HG02763 (cell line): ENCODE measurements at regions not wholly inside any gene's neighbourhood (a gene's known extent, or its start where the extent isn't known, plus 50 kb on each side); places are given as distances from the start of the nearest gene placed in this dataset.
"Not testable (repeated sequence)": the region's sequence is repeated elsewhere in the genome, so short reads cannot be mapped to it uniquely, and the experiment has no call there.

Experiments
- ATAC-seq: cut with Tn5 transposase; IDR thresholded peaks from one replicate; pipeline ENCODE4 v1.9.1; 2021; ENCODE audit warnings: mild to moderate bottlenecking, moderate library complexity; ENCODE audit not compliant: unreplicated experiment

DNA sequence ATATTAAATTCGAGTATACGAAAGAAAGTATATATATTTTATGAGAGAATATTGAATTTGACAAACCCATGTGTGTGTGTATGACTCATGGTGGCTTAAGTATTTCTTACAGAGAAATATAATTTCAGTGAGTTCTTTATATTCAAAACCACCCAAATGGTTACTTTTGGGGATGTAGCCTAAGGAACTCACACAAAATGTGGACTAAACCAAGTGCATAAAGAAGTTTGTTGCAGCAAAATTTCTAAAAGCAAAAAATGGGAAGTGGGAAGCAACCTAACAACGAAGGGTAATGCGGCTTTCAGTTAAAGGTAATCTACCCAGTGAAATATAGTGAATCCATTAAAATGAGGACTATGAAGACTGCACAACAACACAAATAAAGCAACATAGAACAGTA, 277.1 kb downstream of the EDEM1 start:
- ATAC-seq, result no peak

- ATAC-seq, result no peak
Measured at GRCh38 chr3:5465183-5465582, 277.7 kb downstream of the EDEM1 start.

DNA sequence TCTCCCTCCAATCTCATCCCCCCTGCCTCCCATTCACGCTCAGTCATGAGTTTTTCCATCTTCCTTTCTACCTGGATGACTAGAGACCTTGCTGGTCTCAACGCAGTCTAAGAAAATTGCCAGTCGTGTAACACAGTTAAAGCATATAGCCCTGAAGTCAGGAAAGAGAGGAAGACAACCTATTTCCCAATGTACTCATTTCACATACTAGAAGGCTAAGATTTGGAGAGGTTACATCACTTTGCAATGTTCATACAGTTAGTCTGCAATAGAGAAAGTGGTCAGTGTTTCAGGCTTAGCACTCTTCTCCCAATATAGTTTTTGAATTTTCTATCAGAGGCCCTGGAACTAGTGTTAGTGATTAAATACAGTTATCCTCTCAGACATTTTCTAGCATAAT, 278.6 kb downstream of the EDEM1 start:
- no peak for ATAC-seq

- ATAC-seq, result no peak
Measured at GRCh38 chr3:5466717-5467116, 279.2 kb downstream of the EDEM1 start.

DNA sequence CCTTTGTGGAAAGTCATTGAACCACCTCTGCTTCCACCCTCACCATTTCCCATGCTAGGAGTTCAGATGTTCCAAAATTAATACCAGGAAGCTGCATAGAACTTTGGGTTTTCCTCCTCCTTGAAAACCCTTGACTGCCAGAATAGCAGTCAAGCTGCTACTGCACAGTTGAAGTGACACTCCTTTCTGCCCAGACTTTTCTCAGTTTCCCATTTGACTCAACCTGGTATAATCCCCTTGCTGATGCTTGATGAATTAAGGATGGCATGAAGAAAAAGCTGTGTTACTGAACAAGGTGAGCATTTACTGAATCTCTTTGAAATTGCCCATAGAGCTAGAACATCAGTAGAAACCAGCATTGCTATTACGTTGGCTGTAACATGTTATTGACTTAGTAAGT, 286.0 kb downstream of the EDEM1 start:
- no peak for ATAC-seq

- ATAC-seq, result no peak
Measured at GRCh38 chr3:5476403-5476802, 288.9 kb downstream of the EDEM1 start.

DNA sequence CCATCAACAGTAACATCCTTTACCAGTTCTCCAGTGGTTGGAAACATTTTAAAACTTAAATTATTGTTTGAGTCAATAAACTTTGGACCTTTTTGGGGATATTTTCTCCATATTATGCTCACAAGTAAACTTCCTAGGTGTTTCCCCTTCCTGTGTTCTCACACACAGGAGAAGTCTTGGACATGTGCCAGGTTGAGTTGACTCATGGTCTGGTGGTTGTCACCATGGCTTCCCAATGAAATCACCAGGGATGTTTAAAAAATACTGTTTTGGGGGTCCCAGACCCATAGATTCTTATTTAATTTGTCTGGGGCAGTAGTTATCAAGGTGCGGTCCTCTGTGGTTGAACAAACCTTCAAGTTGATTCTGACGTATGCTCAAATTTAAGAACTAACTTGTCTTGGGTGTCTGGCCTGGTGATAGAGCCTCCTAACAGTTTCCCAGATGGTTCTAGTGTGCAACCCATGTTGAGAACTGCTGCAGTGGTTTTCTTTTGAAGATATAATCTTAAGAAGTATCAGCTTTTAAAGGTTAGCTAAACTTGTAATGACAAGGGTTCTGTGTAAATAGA, 291.8 kb downstream of the EDEM1 start:
- ATAC-seq, result no peak

DNA sequence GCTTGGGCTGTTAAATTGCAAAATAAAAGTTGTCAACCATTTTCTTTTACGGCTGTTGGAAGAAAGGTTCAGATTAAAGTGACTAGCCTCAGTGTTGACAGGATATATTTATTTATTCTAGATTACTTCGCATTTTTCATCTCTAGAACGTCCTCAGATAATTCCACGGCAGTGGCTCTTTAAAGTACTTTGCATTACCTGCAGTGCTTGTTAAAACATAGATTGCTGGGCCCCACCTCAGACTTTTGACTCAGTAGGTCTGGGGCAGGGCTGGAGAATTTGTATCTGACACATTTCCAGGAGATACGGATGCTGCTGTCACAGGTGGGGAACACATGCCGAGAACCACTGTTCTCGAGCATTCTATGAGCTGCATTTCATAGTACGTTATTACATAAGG, 292.7 kb downstream of the EDEM1 start:
- no peak for ATAC-seq

- no peak for ATAC-seq
Measured at GRCh38 chr3:5485427-5485826, 297.9 kb downstream of the EDEM1 start.

- no peak for ATAC-seq
Measured at GRCh38 chr3:5488771-5489170, 301.3 kb downstream of the EDEM1 start.

GRCh38 chr3:5489536-5489935, 302.0 kb downstream of the EDEM1 start:
- peak; percentile 70 for ATAC-seq

- no peak for ATAC-seq
Measured at GRCh38 chr3:5494905-5495519, 307.5 kb downstream of the EDEM1 start.

DNA sequence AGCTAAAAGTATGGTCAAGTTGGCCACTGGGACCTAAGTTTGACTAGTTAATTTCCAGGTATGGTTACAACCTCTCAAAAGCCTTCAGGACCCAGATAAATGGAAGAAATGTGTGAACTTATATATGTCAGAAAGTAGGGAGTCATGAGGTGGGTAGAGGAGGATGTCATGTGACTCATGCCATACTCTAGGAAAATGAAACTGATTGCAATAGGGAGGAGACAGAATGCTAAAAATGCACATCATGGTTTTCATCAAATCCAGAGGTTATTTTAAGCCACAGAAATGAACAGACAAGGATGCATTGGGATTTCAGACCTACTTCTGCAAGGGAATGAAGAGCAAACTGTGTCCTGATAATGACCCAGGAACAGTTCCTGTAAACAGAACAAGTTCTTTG, 310.0 kb downstream of the EDEM1 start:
- ATAC-seq, result no peak

GRCh38 chr3:5498981-5499380, 311.5 kb downstream of the EDEM1 start:
- peak; percentile 34 for ATAC-seq

GRCh38 chr3:5499404-5499803, 311.9 kb downstream of the EDEM1 start:
- ATAC-seq, result peak; percentile 87

DNA sequence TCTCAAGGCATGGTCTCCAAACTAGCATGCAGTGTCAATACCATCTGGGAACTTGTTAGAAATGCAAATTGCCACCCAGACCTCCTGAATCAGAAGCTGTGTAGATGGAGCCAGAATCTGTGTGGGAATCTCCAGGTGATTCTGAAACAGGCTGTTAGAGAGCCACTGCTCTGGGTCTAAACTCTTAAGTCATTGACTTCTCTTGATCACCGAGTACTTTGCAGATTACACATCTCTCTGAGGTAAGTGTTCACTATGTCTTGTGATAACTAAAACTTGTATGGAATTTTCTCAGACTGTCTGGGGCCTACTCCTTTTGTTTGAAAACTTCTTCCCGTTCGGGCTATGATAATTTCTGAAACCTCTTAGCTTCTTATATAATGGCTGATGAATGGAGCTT, 315.6 kb downstream of the EDEM1 start:
- no peak for ATAC-seq

- no peak for ATAC-seq
Measured at GRCh38 chr3:5504135-5504534, 316.6 kb downstream of the EDEM1 start.

- ATAC-seq, result no peak
Measured at GRCh38 chr3:5505163-5505562, 317.7 kb downstream of the EDEM1 start.

- ATAC-seq, result no peak
Measured at GRCh38 chr3:5505997-5506396, 318.5 kb downstream of the EDEM1 start.

DNA sequence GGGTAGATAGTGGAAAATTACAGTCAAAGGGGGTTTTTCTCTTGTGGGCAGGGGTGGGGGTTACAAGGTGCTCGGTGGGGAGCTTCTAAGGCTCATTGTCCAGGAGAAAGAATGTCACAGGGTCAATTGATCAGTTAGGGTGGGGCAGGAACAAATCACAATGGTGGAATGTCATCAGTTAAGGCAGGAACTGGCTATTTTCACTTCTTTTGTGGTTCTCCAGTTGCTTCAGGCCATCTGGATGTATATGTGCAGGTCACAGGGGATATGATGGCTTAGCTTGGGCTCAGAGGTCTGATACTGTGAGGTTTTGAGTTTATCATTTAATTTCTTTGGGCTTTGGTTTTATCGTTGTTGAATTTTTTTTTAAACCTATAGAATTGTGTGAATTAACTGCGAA, 321.4 kb downstream of the EDEM1 start:
- not testable (repeated sequence) for ATAC-seq

- ATAC-seq, result no peak
Measured at GRCh38 chr3:5510300-5510699, 322.8 kb downstream of the EDEM1 start.

- no peak for ATAC-seq
Measured at GRCh38 chr3:5517921-5518320, 330.4 kb downstream of the EDEM1 start.

DNA sequence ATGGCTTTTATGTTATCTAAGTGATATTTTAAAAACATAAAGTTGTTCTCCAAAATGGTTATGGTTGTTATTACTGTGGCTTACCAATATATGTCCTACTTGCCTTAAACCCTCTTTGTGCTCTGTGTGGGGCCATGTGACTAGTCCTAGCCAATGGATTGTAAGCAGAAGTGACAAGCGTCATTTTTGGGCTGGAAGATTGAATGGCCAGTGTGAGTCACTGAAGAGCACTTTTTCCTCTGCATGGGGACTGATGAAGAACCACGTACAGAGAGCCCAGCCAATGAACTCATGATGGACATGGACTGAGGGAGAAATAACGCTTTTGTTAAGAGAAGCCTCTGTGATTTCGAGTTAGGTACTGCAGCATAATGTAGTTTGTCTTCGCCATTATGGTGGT, 332.7 kb downstream of the EDEM1 start:
- no peak for ATAC-seq
